ENCODE measurements at regions not wholly inside any gene's neighbourhood (a gene's known extent, or its start where the extent isn't known, plus 50 kb on each side); places are given as distances from the start of the nearest gene placed in this dataset.

- TF ChIP-seq CTCF (conservative IDR thresholded peaks at IDR 0.05; ENCODE audit: low read depth, low read length), result no peak
- DNase-seq (ENCODE audit: low read depth), result no peak
- no peak overlapping the region for H3K4me3 ChIP-seq (ENCODE audit: low read length)
These were observed 416.7 kb downstream of the LRRIQ3 start for GRCh38 chr1:73781251-73781650.

DNA sequence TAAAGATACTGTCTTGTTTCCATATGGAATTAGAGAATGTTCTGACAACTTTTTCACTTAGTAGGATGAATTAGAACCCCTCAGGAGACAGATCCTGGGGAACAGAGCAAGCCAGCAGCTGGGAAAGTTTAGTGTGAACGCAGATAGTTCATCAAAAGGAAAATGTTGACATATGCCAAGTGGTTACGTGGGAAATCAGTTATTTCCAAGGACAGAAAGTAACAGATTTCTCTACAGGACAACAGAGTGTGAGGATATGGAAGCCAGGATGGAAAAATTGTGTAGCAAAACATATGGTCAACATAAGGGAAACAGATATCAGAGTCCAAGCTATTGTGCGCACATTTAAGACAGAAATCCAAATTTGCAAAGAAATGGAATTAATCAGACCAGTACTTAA is 419.5 kb downstream of the LRRIQ3 start:
- no peak for DNase-seq (ENCODE audit: low read depth)
- no peak overlapping the region for H3K4me3 ChIP-seq (ENCODE audit: low read length)
- TF ChIP-seq CTCF (conservative IDR thresholded peaks at IDR 0.05; ENCODE audit: low read depth, low read length), result no peak

DNA sequence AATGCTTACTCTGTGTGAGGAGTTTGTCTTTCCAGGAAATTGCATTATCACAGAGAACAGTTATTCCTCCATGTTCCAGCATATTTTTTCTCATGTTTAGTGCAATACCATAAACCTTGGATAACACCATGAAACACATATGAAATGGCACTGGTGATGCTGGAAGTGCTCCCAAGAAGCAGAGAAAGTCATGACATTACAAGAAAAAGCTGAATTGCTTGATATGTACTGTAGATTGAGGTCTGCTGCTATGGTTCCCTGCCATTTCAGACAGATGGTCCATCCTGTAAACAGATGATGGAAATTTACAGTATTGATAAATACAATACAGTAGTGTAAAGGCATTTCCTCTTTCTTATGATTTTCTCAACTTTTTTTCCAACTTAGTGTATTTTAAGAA is 422.1 kb downstream of the LRRIQ3 start:
- no peak for DNase-seq (ENCODE audit: low read depth)
- H3K4me3 ChIP-seq (ENCODE audit: low read length), result no peak overlapping the region
- TF ChIP-seq CTCF (conservative IDR thresholded peaks at IDR 0.05; ENCODE audit: low read depth, low read length), result no peak

GRCh38 chr1:73772941-73773340 is 425.0 kb downstream of the LRRIQ3 start:
- H3K4me3 ChIP-seq (ENCODE audit: low read length), result no peak overlapping the region
- no peak for TF ChIP-seq CTCF (conservative IDR thresholded peaks at IDR 0.05; ENCODE audit: low read depth, low read length)
- no peak for DNase-seq (ENCODE audit: low read depth)

- TF ChIP-seq CTCF (conservative IDR thresholded peaks at IDR 0.05; ENCODE audit: low read depth, low read length), result no peak
- no peak overlapping the region for H3K4me3 ChIP-seq (ENCODE audit: low read length)
- no peak for DNase-seq (ENCODE audit: low read depth)
These were observed 426.6 kb downstream of the LRRIQ3 start for GRCh38 chr1:73771396-73771795.

- H3K4me3 ChIP-seq (ENCODE audit: low read length), result no peak overlapping the region
- TF ChIP-seq CTCF (conservative IDR thresholded peaks at IDR 0.05; ENCODE audit: low read depth, low read length), result no peak
- DNase-seq (ENCODE audit: low read depth), result no peak
These were observed 427.7 kb downstream of the LRRIQ3 start for GRCh38 chr1:73770109-73770905.

DNA sequence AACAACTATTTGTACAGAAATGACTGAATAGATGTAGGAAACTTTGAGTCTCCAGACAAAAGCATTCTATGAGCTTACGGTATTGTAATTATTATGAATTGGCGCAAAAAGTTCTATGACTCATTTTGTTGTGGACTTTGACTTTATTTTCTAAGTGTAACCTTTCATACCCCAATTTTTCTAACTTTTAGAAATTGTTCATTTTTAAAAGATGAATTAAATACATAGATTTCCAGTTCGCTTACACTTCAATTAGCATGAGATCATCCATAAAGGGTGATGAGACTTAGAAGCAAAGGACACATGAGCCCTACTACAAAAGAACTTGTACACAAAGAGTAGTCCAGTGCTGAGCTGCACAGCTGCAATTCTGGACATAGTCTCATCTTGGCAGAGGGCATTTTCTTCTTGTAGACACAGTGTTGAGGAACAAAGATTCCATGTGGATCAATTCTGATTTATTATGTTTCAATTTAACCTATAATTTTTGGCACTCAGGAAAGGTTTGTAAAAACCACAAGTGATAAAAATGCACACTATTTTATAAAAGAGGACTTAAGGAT is 431.1 kb downstream of the LRRIQ3 start:
- no peak for DNase-seq (ENCODE audit: low read depth)
- H3K4me3 ChIP-seq (ENCODE audit: low read length), result no peak overlapping the region
- no peak for TF ChIP-seq CTCF (conservative IDR thresholded peaks at IDR 0.05; ENCODE audit: low read depth, low read length)

Measured in retinal pigment epithelial cell (primary cell).